ENCODE measurements at regions not wholly inside any gene's neighbourhood (a gene's known extent, or its start where the extent isn't known, plus 50 kb on each side); places are given as distances from the start of the nearest gene placed in this dataset. TPM values are rescaled to one million over a fixed set of nuclear protein-coding genes. Genes with fewer than 3 reads are reported as not detected.

Small RNAs in the stretch of these regions (small RNA-seq; reads per million reads assigned to genes)
- not detected for gene RPL37P3
